GM12878 (cell line): ENCODE measurements at regions not wholly inside any gene's neighbourhood (a gene's known extent, or its start where the extent isn't known, plus 50 kb on each side); places are given as distances from the start of the nearest gene placed in this dataset.
"Not testable (repeated sequence)": the region's sequence is repeated elsewhere in the genome, so short reads cannot be mapped to it uniquely, and the experiment has no call there.

Source experiments
- ATAC-seq: fragments of 200-7000 bp; cut with Tn5 transposase; 3 replicates; pipeline ENCODE4 v1.9.1; 2020; ENCODE audit warnings: mild to moderate bottlenecking, moderate library complexity
- BruUV-seq: library from RNA; stranded (reverse); fragments of 400-500 nt; replicated peaks from 2 replicates; lab custom pipeline; 2021; lab: Mats Ljungman, UMichigan
- CTCF ChIA-PET: fragments of 300-600 bp; sonication (Branson Sonifier 250); formaldehyde crosslinking; extraction: SDS; loops from one replicate; lab custom pipeline; 2021; ENCODE audit warnings: inconsistent platforms; lab: Yijun Ruan, JAX
- POLR2A ChIA-PET: fragments of 350-600 bp; formaldehyde crosslinking; extraction: SDS; loops from one replicate; lab custom pipeline; 2021; ENCODE audit warnings: inconsistent platforms; lab: Charles Lee
- RAD21 ChIA-PET: fragments of 300-600 bp; sonication (Branson Sonifier 250); formaldehyde crosslinking; loops from one replicate; lab custom pipeline; 2023; ENCODE audit warnings: antibody characterized with exemption; ENCODE audit not compliant: unreplicated experiment; lab: Charles Lee
- SMC1A ChIA-PET: fragments of 300-600 bp; sonication (Branson Sonifier 250); formaldehyde crosslinking; loops from one replicate; lab custom pipeline; 2023; ENCODE audit not compliant: unreplicated experiment, uncharacterized antibody; lab: Charles Lee
- DNase-seq: peaks from one replicate; pipeline ENCODE4 v3.0.0-alpha.2; 2011; ENCODE audit warnings: low read depth, low spot score
- FAIRE-seq: peaks from 3 replicates; lab custom pipeline; 2011; peaks lifted over from hg19 to GRCh38; lab: Jason Lieb, UNC
- H2AFZ ChIP-seq: 2 replicates; pipeline ENCODE4 v1.6.0; 2011; ENCODE audit warnings: low read depth, low read length, control low read depth; ENCODE audit not compliant: control insufficient read depth
- H3K27ac ChIP-seq: 2 replicates; pipeline ENCODE4 v1.5.1; 2011; ENCODE audit warnings: control low read depth; ENCODE audit not compliant: control insufficient read depth, insufficient read depth
- H3K27me3 ChIP-seq, 2 experiments: replicated peaks in 1 of 2; 2 replicates each; pipeline versions ENCODE4 v1.6.0 to v1.6.1; 2011; ENCODE audit warnings: low read length in 1 of 2; ENCODE audit not compliant: control insufficient read depth in 2 of 2, insufficient read depth in 2 of 2
- H3K36me3 ChIP-seq, 2 experiments: 2 replicates each; pipeline ENCODE4 v1.5.1; 2011; ENCODE audit warnings: low read length in 1 of 2; ENCODE audit not compliant: control insufficient read depth in 2 of 2, insufficient read depth in 2 of 2
- H3K4me1 ChIP-seq: 2 replicates; pipeline ENCODE4 v1.6.1; 2011; ENCODE audit warnings: mild to moderate bottlenecking, low read length, moderate library complexity, mixed read lengths; ENCODE audit not compliant: control insufficient read depth, insufficient read depth
- H3K4me2 ChIP-seq: 2 replicates; pipeline ENCODE4 v1.6.0; 2011; ENCODE audit warnings: control low read depth; ENCODE audit not compliant: control insufficient read depth, insufficient read depth
- H3K4me3 ChIP-seq: fragments of 200-600 bp; sonication (generic); 2 replicates; pipeline ENCODE4 v1.5.1; 2016
- H3K79me2 ChIP-seq: 2 replicates; pipeline ENCODE4 v1.6.0; 2011; ENCODE audit warnings: low read length; ENCODE audit not compliant: control insufficient read depth, insufficient read depth
- H3K9ac ChIP-seq: 2 replicates; pipeline ENCODE4 v1.8.0; 2011; ENCODE audit warnings: low read length, control low read depth, mixed read lengths; ENCODE audit not compliant: control insufficient read depth, insufficient read depth
- H3K9me3 ChIP-seq: replicated peaks from 3 replicates; pipeline ENCODE4 v1.5.1; 2011; ENCODE audit warnings: mild to moderate bottlenecking, low read length; ENCODE audit not compliant: control insufficient read depth, insufficient read depth
- H4K20me1 ChIP-seq: 2 replicates; pipeline ENCODE4 v1.6.0; 2011; ENCODE audit not compliant: control insufficient read depth, insufficient read depth
- BHLHE40 ChIP-seq, 2 experiments: fragments of 450-650 bp in 1 of 2; IDR thresholded peaks; 2 replicates each; pipeline ENCODE4 v1.6.1; 2011 to 2017; ENCODE audit warnings: low read depth in 2 of 2, borderline replicate concordance in 1 of 2, improper control_type of control experiment in 1 of 2, low read length in 1 of 2, mild to moderate bottlenecking in 1 of 2
- FOXM1 ChIP-seq: IDR thresholded peaks from 2 replicates; pipeline ENCODE4 v1.6.1; 2012; ENCODE audit warnings: low read depth, mild to moderate bottlenecking, inconsistent platforms, low read length, moderate library complexity
- NFIC ChIP-seq: IDR thresholded peaks from 2 replicates; pipeline ENCODE4 v1.6.1; 2012; ENCODE audit warnings: low read depth, mild to moderate bottlenecking, inconsistent platforms, low read length, moderate library complexity
- SIN3A ChIP-seq: IDR thresholded peaks from 2 replicates; pipeline ENCODE4 v1.6.1; 2012; ENCODE audit warnings: low read depth, low read length, improper control_type of control experiment
- WGBS: methylation state at CpG from one replicate; pipeline ENCODE4 v1.1.6; 2016; ENCODE audit warnings: low lambda C conversion rate; ENCODE audit not compliant: insufficient replicate concordance, insufficient coverage; ENCODE audit errors: missing lambda C conversion rate; 5-methylcytosine and 5-hydroxymethylcytosine counted together
- in situ Hi-C: fragments of 300-500 bp; cut with MboI; formaldehyde crosslinking; loops from 9 replicates; pipeline ENCODE4 v1.14.3; 2018; ENCODE audit warnings: mixed read lengths
- intact Hi-C: fragments of 100-400 bp; cut with micrococcal nuclease; formaldehyde crosslinking; loops from one replicate; pipeline ENCODE4 v1.14.2; 2022; ENCODE audit not compliant: unreplicated experiment

- SMC1A ChIA-PET = interaction anchor here (1.0 kb wide), 1 partner anchor 9 kb away, joined by 6 read pairs; no protein-coding TSS in a partner anchor
- RAD21 ChIA-PET = not testable (repeated sequence)
Observed at GRCh38 chr13:87604437-87604836, 66.7 kb upstream of the SLITRK5 start.

GRCh38 chr13:87607266-87607665 lies 63.9 kb upstream of the SLITRK5 start:
- BruUV-seq = no TSS peak
- SMC1A ChIA-PET = interaction anchor here (1.4 kb wide), 1 partner anchor 48 kb away, joined by 4 read pairs; no protein-coding TSS in a partner anchor

More at GRCh38 chr13:87604437-87604836, 66.7 kb upstream of the SLITRK5 start:
- H3K36me3 ChIP-seq, FAIRE-seq, H4K20me1 ChIP-seq, H3K27ac ChIP-seq, in situ Hi-C loops, H3K9ac ChIP-seq, H3K27me3 ChIP-seq, H3K4me2 ChIP-seq, BruUV-seq, H3K9me3 ChIP-seq, H3K4me1 ChIP-seq, H3K4me3 ChIP-seq, H3K79me2 ChIP-seq, ATAC-seq, H2AFZ ChIP-seq, intact Hi-C loops, DNase-seq: not testable (repeated sequence)
- ChIA-PET POLR2A (interaction anchor here (0.6 kb wide), 1 partner anchor 37 kb away, joined by 3 read pairs; no protein-coding TSS in a partner anchor), CTCF (interaction anchor here (1.3 kb wide), 1 partner anchor 10 kb away, joined by 3 read pairs; no protein-coding TSS in a partner anchor)
- 15% methylated on average over 2 of the region's 2 CpGs for WGBS

More at GRCh38 chr13:87607266-87607665, 63.9 kb upstream of the SLITRK5 start:
- Histone ChIP-seq H3K79me2 (no peaks in the 10 kb centered on the region), H3K9ac (no peak overlapping the region), H3K27me3 (no peaks in the 10 kb centered on the region), H4K20me1 (no peaks in the 10 kb centered on the region), H3K4me3 (no peak overlapping the region), H3K4me1 (no peaks in the 10 kb centered on the region), H3K27ac (no peak overlapping the region), H3K4me2 (no peak overlapping the region), H2AFZ (no peak overlapping the region), H3K36me3 (no peaks in the 10 kb centered on the region), H3K9me3 (no peaks in the 10 kb centered on the region)
- CTCF ChIA-PET = no interaction called here
- POLR2A ChIA-PET = no interaction called here
- in situ Hi-C loops = no loop called here
- no peak for FAIRE-seq
- no peak for ATAC-seq
- DNase-seq = no peak
- WGBS = 3% methylated on average over 2 of the region's 2 CpGs
- intact Hi-C loops = no loop called here
- TF ChIP-seq SIN3A (no peak), FOXM1 (no peak), NFIC (no peak), BHLHE40 (IDR thresholded peaks at IDR 0.05; ENCODE audit: borderline replicate concordance in 1 of 2, low read depth in 2 of 2, low read length in 1 of 2) (no peak)
- RAD21 ChIA-PET = interaction anchor here (0.5 kb wide), 1 partner anchor 60 kb away, joined by 3 read pairs; no protein-coding TSS in a partner anchor
